ENCODE measurements at regions not wholly inside any gene's neighbourhood (a gene's known extent, or its start where the extent isn't known, plus 50 kb on each side); places are given as distances from the start of the nearest gene placed in this dataset.

GRCh38 chr12:75561921-75562320 lies 50.5 kb upstream of the KRR1 start:
- H3K27me3 Mint-ChIP-seq = peaks cover 22% of the 10 kb centered on the region
- TF ChIP-seq, protein P1, sequence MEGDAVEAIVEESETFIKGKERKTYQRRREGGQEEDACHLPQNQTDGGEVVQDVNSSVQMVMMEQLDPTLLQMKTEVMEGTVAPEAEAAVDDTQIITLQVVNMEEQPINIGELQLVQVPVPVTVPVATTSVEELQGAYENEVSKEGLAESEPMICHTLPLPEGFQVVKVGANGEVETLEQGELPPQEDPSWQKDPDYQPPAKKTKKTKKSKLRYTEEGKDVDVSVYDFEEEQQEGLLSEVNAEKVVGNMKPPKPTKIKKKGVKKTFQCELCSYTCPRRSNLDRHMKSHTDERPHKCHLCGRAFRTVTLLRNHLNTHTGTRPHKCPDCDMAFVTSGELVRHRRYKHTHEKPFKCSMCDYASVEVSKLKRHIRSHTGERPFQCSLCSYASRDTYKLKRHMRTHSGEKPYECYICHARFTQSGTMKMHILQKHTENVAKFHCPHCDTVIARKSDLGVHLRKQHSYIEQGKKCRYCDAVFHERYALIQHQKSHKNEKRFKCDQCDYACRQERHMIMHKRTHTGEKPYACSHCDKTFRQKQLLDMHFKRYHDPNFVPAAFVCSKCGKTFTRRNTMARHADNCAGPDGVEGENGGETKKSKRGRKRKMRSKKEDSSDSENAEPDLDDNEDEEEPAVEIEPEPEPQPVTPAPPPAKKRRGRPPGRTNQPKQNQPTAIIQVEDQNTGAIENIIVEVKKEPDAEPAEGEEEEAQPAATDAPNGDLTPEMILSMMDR (IDR thresholded peaks at IDR 0.05) = no peak
- H3K4me3 Mint-ChIP-seq = no peak overlapping the region
- H3K9me3 Mint-ChIP-seq = no peaks in the 10 kb centered on the region
- Histone ChIP-seq H3K27me3 (ENCODE audit: control insufficient read depth in 1 of 2, insufficient read depth in 2 of 2, low read length in 2 of 2) (peaks cover 4 to 7% of the 10 kb centered on the region in 2 experiments), H3K4me3 (ENCODE audit: low read length) (no peak overlapping the region), H3K36me3 (ENCODE audit: insufficient read depth, low read length) (no peaks in the 10 kb centered on the region), H3K9me3 (ENCODE audit: control insufficient read depth in 1 of 2, insufficient read depth in 1 of 2, low read length in 2 of 2) (no peaks in the 10 kb centered on the region), H3K27ac (ENCODE audit: low read depth in 1 of 2, low read length in 2 of 2) (no peak overlapping the region), H3K4me1 (ENCODE audit: insufficient read depth, low read length) (no peaks in the 10 kb centered on the region)
- no peaks in the 10 kb centered on the region for H3K36me3 Mint-ChIP-seq (ENCODE audit: low read depth)
- ChIA-PET CTCF (no interaction called here), POLR2A (no interaction called here)
- H3K27ac Mint-ChIP-seq = no peak overlapping the region
- ATAC-seq (ENCODE audit: poor library complexity) (no peak), DNase-seq (no peak)
- intact Hi-C loops (cut with DNase I, micrococcal nuclease) = no loop called here
- H3K4me1 Mint-ChIP-seq (ENCODE audit: low read depth) = no peaks in the 10 kb centered on the region

Data from CD4-positive, alpha-beta T cell (primary cell).